Prostate gland (tissue), 2 donors: ENCODE measurements at regions not wholly inside any gene's neighbourhood (a gene's known extent, or its start where the extent isn't known, plus 50 kb on each side); places are given as distances from the start of the nearest gene placed in this dataset.

Experiments used
- CTCF ChIP-seq, 4 experiments: fragments of 200-600 bp in 2 of 4; fragments of 450-650 bp in 2 of 4; sonication (generic) in 2 of 4; IDR thresholded peaks; 1 replicate in 3 of 4; 2 replicates in 1 of 4; pipeline ENCODE4 v1.5.1; 2016 to 2019; ENCODE audit warnings: antibody characterized with exemption in 4 of 4, mild to moderate bottlenecking in 2 of 4, moderate library complexity in 2 of 4
- POLR2A ChIP-seq: fragments of 450-650 bp; IDR thresholded peaks from one replicate; pipeline ENCODE4 v1.6.1; 2016; ENCODE audit warnings: antibody characterized with exemption, mild to moderate bottlenecking
- POLR2AphosphoS5 ChIP-seq: sonication (generic); formaldehyde crosslinking; IDR thresholded peaks from one replicate; pipeline ENCODE4 v1.6.1; 2017; ENCODE audit warnings: antibody characterized with exemption

- TF ChIP-seq CTCF (IDR thresholded peaks at IDR 0.05): no peak
- no peak for TF ChIP-seq POLR2AphosphoS5
- no peak for TF ChIP-seq POLR2A
Observed at GRCh38 chr16:73286346-73287267, 238.7 kb upstream of the ZFHX3 start.
